Thymus (tissue), 11 donors: ENCODE measurements at regions not wholly inside any gene's neighbourhood (a gene's known extent, or its start where the extent isn't known, plus 50 kb on each side); places are given as distances from the start of the nearest gene placed in this dataset.

Experiments
- DNase-seq, 9 donors: peaks; one replicate each; pipeline ENCODE4 v3.0.0-alpha.2; 2013; ENCODE audit warnings: low spot score in 9 of 9, low read depth in 6 of 9, missing footprints in 1 of 9
- H3K27ac ChIP-seq, 2 donors: one replicate each; pipeline ENCODE4 v1.5.1; 2013; ENCODE audit warnings: control low read depth in 1 of 2, low read depth in 1 of 2, low read length in 1 of 2, mild to moderate bottlenecking in 1 of 2, moderate library complexity in 1 of 2
- H3K27me3 ChIP-seq, 2 donors: one replicate each; pipeline ENCODE4 v1.5.1; 2013; ENCODE audit warnings: low read length in 1 of 2; ENCODE audit not compliant: control insufficient read depth in 2 of 2, insufficient read depth in 1 of 2
- H3K36me3 ChIP-seq, 2 donors: one replicate each; pipeline ENCODE4 v1.5.1; 2013; ENCODE audit warnings: low read length in 1 of 2, mild to moderate bottlenecking in 1 of 2, moderate library complexity in 1 of 2; ENCODE audit not compliant: control insufficient read depth in 2 of 2, insufficient read depth in 2 of 2
- H3K4me1 ChIP-seq, 2 donors: one replicate each; pipeline ENCODE4 v1.5.1; 2013; ENCODE audit warnings: low read length in 2 of 2; ENCODE audit not compliant: control insufficient read depth in 2 of 2, insufficient read depth in 2 of 2
- H3K4me3 ChIP-seq, 2 donors: one replicate each; pipeline ENCODE4 v1.5.1; 2013; ENCODE audit warnings: low read length in 2 of 2, control low read depth in 1 of 2, mild to moderate bottlenecking in 1 of 2
- H3K9me3 ChIP-seq, 2 donors: one replicate each; pipeline ENCODE4 v1.5.1; 2013; ENCODE audit warnings: low read length in 1 of 2, mild to moderate bottlenecking in 1 of 2; ENCODE audit not compliant: control insufficient read depth in 2 of 2, insufficient read depth in 1 of 2
- WGBS: extraction: QIAGEN DNeasy Blood & Tissue Kit; methylation state at CpG from one replicate; pipeline ENCODE4 v1.1.7; 2013; 5-methylcytosine and 5-hydroxymethylcytosine counted together
- donor health status: healthy.

DNA sequence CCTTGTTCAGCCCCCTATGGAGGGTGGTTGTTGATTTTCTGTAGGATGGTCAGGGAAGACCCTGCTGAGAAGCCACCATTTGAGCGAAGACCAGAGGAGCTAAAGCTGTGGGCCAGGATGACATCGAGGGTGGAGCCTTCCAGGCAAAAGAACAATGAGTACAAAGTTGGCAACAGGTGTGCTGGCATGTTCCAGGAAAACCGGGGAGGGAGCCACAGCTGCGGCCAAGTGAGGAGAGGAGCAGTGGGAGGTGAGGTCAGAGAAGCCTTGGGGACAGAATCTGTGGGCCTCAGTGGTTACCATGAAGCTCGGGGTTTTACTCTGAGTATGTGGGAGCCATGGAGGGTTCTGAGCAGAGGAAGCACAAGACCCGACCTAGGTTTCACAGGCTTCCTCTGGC, 75.6 kb upstream of the ZNF479 start:
- H3K4me3 ChIP-seq = no peak overlapping the region
- H3K4me1 ChIP-seq = no peaks in the 10 kb centered on the region
- WGBS = 79% methylated on average over 6 of the region's 6 CpGs
- H3K36me3 ChIP-seq = no peaks in the 10 kb centered on the region
- no peaks in the 10 kb centered on the region for H3K27me3 ChIP-seq
- no peak for DNase-seq
- H3K9me3 ChIP-seq = peaks cover 19 to 63% of the 10 kb centered on the region in 2 donors
- no peak overlapping the region for H3K27ac ChIP-seq

DNA sequence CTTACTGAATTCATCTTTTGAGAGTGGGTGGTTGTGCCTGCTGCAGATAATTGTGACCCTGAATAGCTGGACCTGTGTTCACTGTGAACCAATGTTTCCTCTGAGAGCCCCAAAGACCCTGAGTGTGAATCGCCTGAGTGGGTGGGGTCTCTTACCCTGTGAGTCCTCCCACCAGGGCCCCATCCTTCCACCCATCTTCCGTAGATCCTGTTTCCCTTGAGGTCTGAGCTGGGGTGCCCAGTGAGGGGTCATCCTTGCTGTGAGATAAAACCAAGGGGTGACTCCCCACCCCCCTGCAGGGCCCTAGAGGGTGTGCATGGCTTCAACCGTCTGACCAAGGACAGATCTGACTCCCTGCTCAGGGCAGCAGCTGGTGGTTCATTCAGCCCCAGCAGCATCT, 78.0 kb upstream of the ZNF479 start:
- no peaks in the 10 kb centered on the region for H3K4me1 ChIP-seq
- H3K4me3 ChIP-seq = no peak overlapping the region
- peaks cover 15 to 51% of the 10 kb centered on the region in 2 donors for H3K9me3 ChIP-seq
- whole genome bisulfite sequencing = 89% methylated on average over 3 of the region's 3 CpGs
- H3K27me3 ChIP-seq = no peaks in the 10 kb centered on the region
- H3K27ac ChIP-seq = no peak overlapping the region
- H3K36me3 ChIP-seq = no peaks in the 10 kb centered on the region
- no peak for DNase-seq

DNA sequence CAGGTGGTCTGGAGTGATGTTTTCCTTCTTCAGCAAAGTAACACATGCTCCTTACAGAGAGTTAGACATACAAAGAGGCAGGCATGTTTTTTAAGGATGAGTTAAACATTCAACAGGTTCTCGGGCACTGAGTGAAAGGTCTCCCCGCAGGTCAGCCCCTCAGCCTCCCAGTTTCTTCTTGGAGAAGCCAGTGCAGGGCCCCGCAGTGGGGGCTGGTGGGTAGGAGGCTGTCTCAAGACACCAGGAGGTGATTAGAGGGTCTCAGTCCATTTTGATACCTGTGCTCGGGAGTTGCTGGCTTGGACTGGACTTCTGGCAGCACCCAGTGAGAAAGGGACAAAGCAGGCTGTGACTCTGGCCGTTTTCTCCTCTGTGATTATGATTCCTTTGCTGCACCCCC, 78.6 kb upstream of the ZNF479 start:
- H3K4me3 ChIP-seq = no peak overlapping the region
- no peak overlapping the region for H3K27ac ChIP-seq
- H3K9me3 ChIP-seq = peaks cover 15 to 52% of the 10 kb centered on the region in 2 donors
- no peaks in the 10 kb centered on the region for H3K4me1 ChIP-seq
- DNase-seq = no peak
- WGBS = 68% methylated on average over 5 of the region's 5 CpGs
- no peaks in the 10 kb centered on the region for H3K36me3 ChIP-seq
- no peaks in the 10 kb centered on the region for H3K27me3 ChIP-seq

DNA sequence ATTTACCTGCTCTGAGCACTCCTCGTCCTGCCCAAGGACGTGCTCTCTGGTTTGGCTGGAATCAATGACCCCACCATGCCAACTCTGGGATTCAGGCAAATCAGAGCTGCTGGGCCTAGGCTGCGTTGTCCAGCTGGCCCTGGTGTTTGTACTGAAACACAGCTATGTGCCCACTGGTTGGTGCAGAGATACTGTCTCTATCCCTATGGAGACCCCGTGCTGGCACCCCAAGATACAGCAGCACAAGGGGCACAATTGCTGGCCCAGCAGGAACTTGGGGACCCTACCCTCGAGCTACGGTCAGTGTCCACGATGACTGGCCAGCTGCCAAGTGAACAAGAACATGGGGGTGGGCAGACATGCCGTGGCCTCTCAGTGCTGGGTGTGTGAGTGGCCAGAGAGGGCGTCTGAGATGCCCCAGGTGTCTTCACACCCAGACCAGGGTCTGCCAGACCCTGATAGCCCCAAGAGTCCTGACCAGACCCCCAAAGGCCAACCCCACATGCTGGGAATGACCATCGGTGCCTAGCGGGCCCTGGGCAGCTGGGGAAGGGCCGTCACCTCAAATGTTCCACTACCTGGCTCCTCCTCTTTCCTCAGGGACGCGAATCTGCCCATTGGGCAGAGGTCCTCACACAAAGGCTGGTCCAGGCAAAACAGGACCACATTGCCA, 79.3 kb upstream of the ZNF479 start:
- no peak for DNase-seq
- no peaks in the 10 kb centered on the region for H3K36me3 ChIP-seq
- H3K27ac ChIP-seq = no peak overlapping the region
- 77% methylated on average over 14 of the region's 14 CpGs for WGBS
- H3K27me3 ChIP-seq = no peaks in the 10 kb centered on the region
- H3K9me3 ChIP-seq = peaks cover 16 to 56% of the 10 kb centered on the region in 2 donors
- no peak overlapping the region for H3K4me3 ChIP-seq
- H3K4me1 ChIP-seq = no peaks in the 10 kb centered on the region

DNA sequence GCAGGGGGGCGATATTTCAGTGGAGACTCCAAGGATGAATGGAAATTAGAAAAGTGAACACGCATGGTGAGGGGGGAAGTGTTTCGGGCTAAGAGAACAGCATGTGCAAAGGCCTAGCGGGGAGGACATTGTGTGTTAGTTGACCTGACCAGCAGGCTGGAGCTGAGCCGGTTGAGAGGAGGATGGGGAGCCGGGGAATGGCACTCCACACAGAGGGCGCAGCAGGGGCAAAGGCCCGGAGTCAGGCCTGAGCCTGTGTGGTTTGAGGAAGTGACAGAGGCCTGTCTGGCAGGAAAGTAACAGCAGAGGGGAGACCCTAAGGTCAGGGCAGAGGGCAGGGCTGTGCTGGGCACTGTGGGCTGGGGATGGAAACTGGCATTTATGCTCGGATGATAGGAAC, 83.2 kb upstream of the ZNF479 start:
- no peak for DNase-seq
- peaks cover 11 to 61% of the 10 kb centered on the region in 2 donors for H3K9me3 ChIP-seq

DNA sequence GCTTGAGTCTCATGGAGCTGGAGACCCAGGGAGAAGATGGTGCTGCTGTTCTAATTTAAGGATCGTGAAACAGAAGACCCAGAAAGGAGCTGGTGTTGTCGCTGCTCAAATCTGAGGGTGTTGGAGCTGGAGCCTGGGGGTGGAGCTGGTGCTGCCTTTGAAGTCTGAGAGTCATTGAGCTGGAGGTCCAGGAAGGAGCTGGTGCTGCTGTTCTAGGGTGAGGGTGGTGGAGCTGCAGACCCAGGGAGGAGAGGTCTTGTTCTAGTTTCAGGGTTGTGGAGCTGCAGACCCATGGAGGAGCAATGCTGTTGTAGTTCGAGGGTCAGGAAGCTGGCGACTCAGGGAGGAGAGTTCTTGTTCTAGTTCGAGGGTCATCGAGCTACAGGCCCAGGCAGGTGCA, 84.1 kb upstream of the ZNF479 start:
- Histone ChIP-seq H3K27me3 (no peaks in the 10 kb centered on the region), H3K4me3 (no peak overlapping the region), H3K4me1 (no peaks in the 10 kb centered on the region), H3K27ac (no peak overlapping the region), H3K9me3 (peaks cover 13 to 63% of the 10 kb centered on the region in 2 donors), H3K36me3 (no peaks in the 10 kb centered on the region)
- DNase-seq = peak in 1 of 9 donors; percentile 8
- WGBS = 81% methylated on average over 6 of the region's 6 CpGs

More for the DNA sequence above, 83.2 kb upstream of the ZNF479 start:
- H3K4me3 ChIP-seq = no peak overlapping the region
- H3K36me3 ChIP-seq = no peaks in the 10 kb centered on the region
- H3K27me3 ChIP-seq = no peaks in the 10 kb centered on the region
- WGBS = 78% methylated on average over 9 of the region's 9 CpGs
- H3K27ac ChIP-seq = no peak overlapping the region
- no peaks in the 10 kb centered on the region for H3K4me1 ChIP-seq

DNA sequence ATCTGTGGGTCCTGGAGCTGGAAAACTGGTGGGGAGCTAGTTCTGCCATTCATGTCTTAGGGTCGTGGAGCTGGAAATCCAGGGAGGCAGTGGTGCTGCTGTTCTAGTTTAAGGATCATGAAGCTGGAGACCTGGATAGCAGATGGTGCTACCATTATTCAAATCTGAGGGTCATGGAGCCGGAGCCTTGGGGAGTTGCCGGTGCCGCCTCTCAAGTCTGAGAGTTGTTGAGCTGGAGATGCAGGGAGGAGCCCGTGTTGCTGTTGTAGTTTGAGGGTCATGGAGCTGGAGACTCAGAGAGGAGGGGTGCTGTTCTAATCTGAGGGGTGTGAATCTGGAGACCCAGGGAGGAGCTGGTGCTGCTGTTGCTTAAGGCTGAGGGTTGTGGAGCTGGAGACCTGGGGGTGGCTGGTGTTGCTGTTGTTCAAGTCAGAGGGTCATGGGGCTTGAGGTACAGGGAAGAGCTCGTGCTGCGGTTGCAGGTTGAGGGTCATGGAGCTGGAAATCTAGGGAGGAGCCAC, 86.0 kb upstream of the ZNF479 start:
- DNase-seq = no peak
- H3K9me3 ChIP-seq = peaks cover 7 to 65% of the 10 kb centered on the region in 2 donors
- no peaks in the 10 kb centered on the region for H3K27me3 ChIP-seq
- no peaks in the 10 kb centered on the region for H3K4me1 ChIP-seq
- H3K36me3 ChIP-seq = no peaks in the 10 kb centered on the region
- H3K27ac ChIP-seq = no peak overlapping the region
- H3K4me3 ChIP-seq = no peak overlapping the region
- WGBS = 85% methylated on average over 7 of the region's 7 CpGs

DNA sequence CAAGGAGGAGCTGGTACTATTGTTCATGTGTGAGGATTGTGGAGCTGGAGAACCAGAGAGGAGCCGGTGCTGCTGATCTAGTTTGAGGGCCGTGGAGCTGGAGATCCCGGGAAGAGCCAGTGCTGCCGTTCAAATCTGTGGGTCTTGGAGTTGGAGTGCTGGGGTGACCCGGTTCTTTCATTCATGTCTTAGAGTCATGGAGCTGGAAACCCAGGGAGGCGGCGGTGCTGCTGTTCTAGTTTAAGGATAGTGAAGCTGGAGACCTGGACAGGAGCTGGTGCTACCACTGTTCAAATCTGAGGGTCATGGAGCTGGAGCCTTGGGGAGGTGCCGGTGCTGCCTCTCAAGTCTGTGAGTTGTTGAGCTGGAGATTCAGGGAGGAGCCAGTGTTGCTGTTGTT, 88.5 kb upstream of the ZNF479 start:
- H3K27me3 ChIP-seq = no peaks in the 10 kb centered on the region
- H3K4me1 ChIP-seq = no peaks in the 10 kb centered on the region
- H3K4me3 ChIP-seq = no peak overlapping the region
- H3K36me3 ChIP-seq = no peaks in the 10 kb centered on the region
- DNase-seq = no peak
- WGBS = 85% methylated on average over 8 of the region's 8 CpGs
- H3K27ac ChIP-seq = no peak overlapping the region
- H3K9me3 ChIP-seq = peaks cover 10 to 56% of the 10 kb centered on the region in 2 donors

DNA sequence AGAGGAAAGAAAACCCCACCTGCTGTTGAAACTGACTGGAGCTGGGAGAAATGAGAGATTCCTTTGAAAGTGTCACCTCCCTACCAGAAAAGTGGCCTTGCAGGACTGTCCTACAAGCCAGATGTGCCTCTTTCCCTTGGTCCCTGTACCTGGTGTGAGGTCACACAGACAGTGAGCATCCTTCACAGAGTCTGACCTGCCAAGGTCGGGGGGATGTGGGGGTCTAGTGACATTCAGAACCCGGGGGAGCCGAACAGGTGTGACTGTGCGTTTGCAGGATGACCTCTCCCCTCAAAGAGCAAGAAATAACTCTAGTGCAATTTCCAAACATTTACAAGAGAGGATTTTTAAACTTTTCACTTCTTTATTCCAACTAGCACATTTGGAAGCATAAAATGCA, 93.4 kb upstream of the ZNF479 start:
- H3K9me3 ChIP-seq = peaks cover 11 to 40% of the 10 kb centered on the region in 2 donors
- 81% methylated on average over 4 of the region's 4 CpGs for WGBS
- no peak for DNase-seq

More for the DNA sequence above, 93.4 kb upstream of the ZNF479 start:
- H3K36me3 ChIP-seq = no peaks in the 10 kb centered on the region
- H3K4me3 ChIP-seq = no peak overlapping the region
- no peak overlapping the region for H3K27ac ChIP-seq
- H3K4me1 ChIP-seq = no peaks in the 10 kb centered on the region
- no peaks in the 10 kb centered on the region for H3K27me3 ChIP-seq
